Neural crest cell (in vitro differentiated cells): ENCODE measurements at regions not wholly inside any gene's neighbourhood (a gene's known extent, or its start where the extent isn't known, plus 50 kb on each side); places are given as distances from the start of the nearest gene placed in this dataset.

Source experiments
- DNase-seq: peaks from one replicate; pipeline ENCODE4 v3.0.0; 2021; ENCODE audit warnings: low read depth, mixed read lengths, low spot score
- H3K27ac Mint-ChIP-seq: one replicate; pipeline ENCODE4 v1.8.0; 2021; ENCODE audit warnings: mild to moderate bottlenecking, mixed read lengths; ENCODE audit not compliant: unreplicated experiment
- H3K27me3 Mint-ChIP-seq: 2 replicates; pipeline ENCODE4 v1.8.0; 2021; ENCODE audit warnings: low read depth, mild to moderate bottlenecking, mixed read lengths
- H3K36me3 Mint-ChIP-seq: 2 replicates; pipeline ENCODE4 v1.8.0; 2021; ENCODE audit warnings: low read depth, mild to moderate bottlenecking, mixed read lengths
- H3K4me1 Mint-ChIP-seq: 2 replicates; pipeline ENCODE4 v1.8.0; 2021; ENCODE audit warnings: mixed read lengths
- H3K4me3 Mint-ChIP-seq: one replicate; pipeline ENCODE4 v1.8.0; 2021; ENCODE audit warnings: mild to moderate bottlenecking, mixed read lengths
- H3K9me3 Mint-ChIP-seq: 2 replicates; pipeline ENCODE4 v1.8.0; 2021; ENCODE audit warnings: mixed read lengths
- TF ChIP-seq, protein P1 (sequence below): fragments of 200-600 bp; sonication (generic); conservative IDR thresholded peaks from 2 replicates; pipeline ENCODE4 v1.5.0; 2021; ENCODE audit warnings: antibody characterized with exemption, mild to moderate bottlenecking

DNA sequence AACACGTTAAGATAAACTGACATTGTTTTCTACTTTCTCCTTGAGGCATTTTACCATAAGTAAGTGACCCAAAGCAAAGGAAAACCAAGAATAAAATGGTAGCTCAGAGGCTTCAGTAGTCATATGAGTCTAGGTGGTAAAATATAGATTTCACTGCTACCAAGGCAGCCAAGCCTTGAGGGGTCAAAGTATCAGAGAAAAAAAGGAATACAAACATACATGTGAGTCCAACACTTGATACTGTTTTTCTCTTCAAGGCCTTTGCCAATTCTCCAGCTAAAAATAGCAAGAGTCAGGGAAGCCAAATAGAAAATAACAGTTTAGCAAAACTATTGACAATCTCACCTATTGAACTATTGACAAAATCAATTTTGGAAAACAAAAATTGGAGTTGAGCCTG, 925.9 kb downstream of the BCL11A start:
- no peaks in the 10 kb centered on the region for H3K4me1 Mint-ChIP-seq
- H3K36me3 Mint-ChIP-seq, result no peaks in the 10 kb centered on the region
- H3K9me3 Mint-ChIP-seq, result peaks cover 3% of the 10 kb centered on the region
- H3K4me3 Mint-ChIP-seq, result no peak overlapping the region
- TF ChIP-seq, protein P1, sequence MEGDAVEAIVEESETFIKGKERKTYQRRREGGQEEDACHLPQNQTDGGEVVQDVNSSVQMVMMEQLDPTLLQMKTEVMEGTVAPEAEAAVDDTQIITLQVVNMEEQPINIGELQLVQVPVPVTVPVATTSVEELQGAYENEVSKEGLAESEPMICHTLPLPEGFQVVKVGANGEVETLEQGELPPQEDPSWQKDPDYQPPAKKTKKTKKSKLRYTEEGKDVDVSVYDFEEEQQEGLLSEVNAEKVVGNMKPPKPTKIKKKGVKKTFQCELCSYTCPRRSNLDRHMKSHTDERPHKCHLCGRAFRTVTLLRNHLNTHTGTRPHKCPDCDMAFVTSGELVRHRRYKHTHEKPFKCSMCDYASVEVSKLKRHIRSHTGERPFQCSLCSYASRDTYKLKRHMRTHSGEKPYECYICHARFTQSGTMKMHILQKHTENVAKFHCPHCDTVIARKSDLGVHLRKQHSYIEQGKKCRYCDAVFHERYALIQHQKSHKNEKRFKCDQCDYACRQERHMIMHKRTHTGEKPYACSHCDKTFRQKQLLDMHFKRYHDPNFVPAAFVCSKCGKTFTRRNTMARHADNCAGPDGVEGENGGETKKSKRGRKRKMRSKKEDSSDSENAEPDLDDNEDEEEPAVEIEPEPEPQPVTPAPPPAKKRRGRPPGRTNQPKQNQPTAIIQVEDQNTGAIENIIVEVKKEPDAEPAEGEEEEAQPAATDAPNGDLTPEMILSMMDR, result no peak
- DNase-seq, result no peak
- H3K27ac Mint-ChIP-seq, result no peak overlapping the region
- no peaks in the 10 kb centered on the region for H3K27me3 Mint-ChIP-seq

DNA sequence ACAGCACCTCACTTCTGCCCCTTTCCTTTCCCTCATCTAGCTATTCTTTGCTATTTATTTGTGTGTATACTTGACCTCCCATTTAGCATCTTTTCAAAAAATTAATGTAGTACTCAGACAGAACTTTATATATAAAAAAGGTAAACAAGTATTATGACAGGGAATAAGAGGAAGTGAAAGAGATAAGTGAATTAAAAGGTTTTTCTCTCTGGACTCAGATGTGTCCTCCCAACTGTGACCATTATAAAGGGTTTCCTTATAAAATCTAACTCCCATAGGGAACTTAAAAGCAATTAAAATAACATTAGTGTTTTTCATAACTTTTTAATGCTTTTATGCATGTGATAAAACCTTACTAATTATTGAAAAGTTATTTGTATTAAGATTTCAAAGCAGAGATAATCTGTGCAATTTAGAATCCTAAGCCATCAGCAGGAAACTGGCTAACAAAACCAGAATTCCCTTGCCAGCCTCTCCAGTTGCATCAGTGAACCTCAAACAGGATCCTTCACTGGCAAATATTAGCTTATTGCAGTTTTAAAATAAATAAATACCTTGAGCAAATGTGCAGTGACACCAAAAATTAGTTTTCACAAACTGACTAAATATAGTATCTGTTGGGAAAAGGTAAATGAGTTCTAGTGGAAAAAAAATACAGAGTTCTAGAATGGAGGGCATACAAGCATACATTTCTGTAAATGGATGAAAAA, 930.7 kb downstream of the BCL11A start:
- no peaks in the 10 kb centered on the region for H3K27me3 Mint-ChIP-seq
- H3K4me1 Mint-ChIP-seq, result no peaks in the 10 kb centered on the region
- peaks cover 3% of the 10 kb centered on the region for H3K9me3 Mint-ChIP-seq
- DNase-seq, result no peak
- H3K36me3 Mint-ChIP-seq, result peaks cover 2% of the 10 kb centered on the region
- H3K27ac Mint-ChIP-seq, result no peak overlapping the region
- H3K4me3 Mint-ChIP-seq, result no peak overlapping the region
- TF ChIP-seq, protein P1, result no peak

DNA sequence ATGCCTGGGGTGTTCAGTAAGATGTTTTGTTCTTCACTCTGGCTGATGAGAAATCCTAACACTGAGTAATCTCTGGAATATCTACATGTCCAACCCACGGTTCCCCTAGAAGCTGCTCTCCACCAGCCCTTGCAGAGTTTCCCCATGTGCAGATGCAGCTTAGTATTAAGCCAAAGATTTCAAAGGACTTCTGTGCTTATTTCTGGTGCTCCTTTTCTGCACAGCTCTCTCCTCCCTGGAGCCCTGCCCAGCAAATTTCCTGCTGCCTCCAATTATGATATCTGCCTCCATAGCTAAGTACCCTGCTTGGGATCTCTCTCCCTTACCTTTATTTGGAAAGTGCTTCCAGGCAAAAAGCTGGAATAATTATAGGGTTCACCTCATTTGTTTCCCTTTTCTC, 949.3 kb downstream of the BCL11A start:
- DNase-seq, result no peak
- Mint-ChIP-seq H3K9me3 (no peaks in the 10 kb centered on the region), H3K4me1 (no peaks in the 10 kb centered on the region), H3K4me3 (no peak overlapping the region), H3K27ac (no peak overlapping the region), H3K27me3 (no peaks in the 10 kb centered on the region), H3K36me3 (no peaks in the 10 kb centered on the region)
- TF ChIP-seq, protein P1, result no peak

DNA sequence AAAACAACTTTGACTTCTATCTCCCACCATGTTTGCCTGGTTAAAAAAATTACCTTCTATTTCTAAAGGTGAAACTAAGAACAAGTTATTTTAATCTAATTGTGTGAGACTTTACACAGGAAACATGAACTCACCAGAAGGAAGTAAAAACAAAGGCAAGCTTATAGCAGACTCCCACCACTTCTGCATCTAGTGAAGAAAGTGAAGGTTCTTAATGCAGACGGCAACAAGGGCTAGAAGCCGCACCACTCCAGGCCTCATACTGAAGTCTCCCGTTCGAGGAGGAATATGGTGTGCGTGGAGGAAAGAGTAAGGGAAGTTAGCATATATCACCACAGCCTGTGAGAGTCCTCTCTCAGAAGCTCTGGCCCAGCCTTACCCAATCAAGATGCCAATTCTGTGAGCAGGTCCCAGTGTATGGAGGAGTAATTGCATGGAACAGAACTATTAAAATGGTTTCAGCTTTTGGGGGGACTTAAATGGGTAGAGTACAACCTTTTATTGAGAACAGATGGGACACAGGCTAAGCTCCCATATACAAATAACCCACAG, 958.7 kb downstream of the BCL11A start:
- Mint-ChIP-seq H3K27me3 (no peaks in the 10 kb centered on the region), H3K4me1 (peaks cover 5% of the 10 kb centered on the region), H3K36me3 (no peaks in the 10 kb centered on the region), H3K27ac (no peak overlapping the region), H3K9me3 (no peaks in the 10 kb centered on the region), H3K4me3 (no peak overlapping the region)
- TF ChIP-seq, protein P1, result no peak
- DNase-seq, result no peak

DNA sequence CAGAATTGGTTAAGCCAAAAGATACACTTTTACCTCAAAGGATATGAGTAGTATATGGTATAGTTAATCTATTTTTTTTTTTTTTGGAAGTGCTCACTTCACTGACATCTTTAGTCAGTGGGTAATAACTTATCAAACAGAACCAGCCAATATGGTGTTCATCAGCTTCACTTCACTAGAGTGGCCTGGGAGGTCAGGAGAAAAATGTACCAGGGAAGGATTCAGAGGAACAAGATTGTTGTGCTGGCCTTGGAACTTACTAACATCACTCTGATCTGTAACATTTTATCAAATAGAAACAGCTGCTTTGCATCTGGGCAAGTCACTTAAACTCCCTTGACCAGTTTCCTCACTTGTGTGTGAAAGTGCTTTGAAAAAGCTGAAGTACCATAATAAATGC, 962.7 kb downstream of the BCL11A start:
- no peak for DNase-seq
- Mint-ChIP-seq H3K27ac (no peak overlapping the region), H3K9me3 (no peaks in the 10 kb centered on the region), H3K27me3 (no peaks in the 10 kb centered on the region), H3K36me3 (no peaks in the 10 kb centered on the region), H3K4me3 (no peak overlapping the region), H3K4me1 (peaks cover 10% of the 10 kb centered on the region)
- TF ChIP-seq, protein P1, result no peak
